Endothelial cell of umbilical vein (primary cell): ENCODE measurements at regions not wholly inside any gene's neighbourhood (a gene's known extent, or its start where the extent isn't known, plus 50 kb on each side); places are given as distances from the start of the nearest gene placed in this dataset.

Experiments used
- BruUV-seq: library from RNA; stranded (reverse); fragments of 400-500 nt; replicated peaks from 2 replicates; lab custom pipeline; 2021; lab: Mats Ljungman, UMichigan
- CTCF ChIA-PET: fragments of 300-600, 350-600 bp; sonication (Branson Sonifier 250); formaldehyde crosslinking; loops from one replicate; lab custom pipeline; 2021; ENCODE audit warnings: antibody characterized with exemption, inconsistent platforms; lab: Charles Lee
- POLR2A ChIA-PET: fragments of 300-600, 350-600 bp; sonication (Branson Sonifier 250); formaldehyde crosslinking; loops from one replicate; lab custom pipeline; 2021; ENCODE audit warnings: antibody characterized with exemption, inconsistent platforms; lab: Charles Lee
- DNase-seq: peaks from one replicate; pipeline ENCODE4 v3.0.0-alpha.2; 2011; ENCODE audit warnings: low read depth, low spot score
- FAIRE-seq: peaks from 2 replicates; lab custom pipeline; 2011; peaks lifted over from hg19 to GRCh38; lab: Jason Lieb, UNC
- H2AFZ ChIP-seq: 2 replicates; pipeline ENCODE4 v1.6.0; 2012; ENCODE audit warnings: low read depth, low read length, control low read depth, inconsistent platforms
- H3K27ac ChIP-seq: 2 replicates; pipeline ENCODE4 v1.5.1; 2011; ENCODE audit warnings: low read depth, mild to moderate bottlenecking, control low read depth, low read length, moderate library complexity; ENCODE audit not compliant: insufficient read depth
- H3K27me3 ChIP-seq, 2 experiments: 2 replicates each; pipeline versions ENCODE4 v1.6.0 to v1.6.1; 2011; ENCODE audit warnings: low read length in 2 of 2, mixed read lengths in 1 of 2; ENCODE audit not compliant: control insufficient read depth in 2 of 2, insufficient read depth in 2 of 2
- H3K36me3 ChIP-seq, 2 experiments: 2 replicates in 1 of 2; 3 replicates in 1 of 2; pipeline ENCODE4 v1.5.1; 2011; ENCODE audit warnings: low read length in 2 of 2, mild to moderate bottlenecking in 1 of 2, moderate library complexity in 1 of 2; ENCODE audit not compliant: control insufficient read depth in 2 of 2, insufficient read depth in 2 of 2; ENCODE audit errors: extremely low read depth in 1 of 2
- H3K4me1 ChIP-seq: 3 replicates; pipeline ENCODE4 v1.5.1; 2011; ENCODE audit warnings: mild to moderate bottlenecking, low read length; ENCODE audit not compliant: control insufficient read depth, insufficient read depth; ENCODE audit errors: extremely low read depth
- H3K4me2 ChIP-seq: 2 replicates; pipeline ENCODE4 v1.6.1; 2011; ENCODE audit warnings: low read length, control low read depth, mixed read lengths; ENCODE audit not compliant: insufficient read depth
- H3K4me3 ChIP-seq, 3 experiments: fragments of 200-600 bp in 1 of 3; sonication (generic), shearing (Covaris generic) in 1 of 3; replicated peaks in 1 of 3; 2 replicates each; pipeline ENCODE4 v1.5.1; 2011 to 2016; ENCODE audit warnings: control low read depth in 3 of 3, low read length in 3 of 3, mild to moderate bottlenecking in 2 of 3, inconsistent platforms in 1 of 3, low read depth in 1 of 3, moderate library complexity in 1 of 3; ENCODE audit not compliant: insufficient read depth in 1 of 3
- H3K79me2 ChIP-seq: 2 replicates; pipeline ENCODE4 v1.6.0; 2012; ENCODE audit warnings: low read length, inconsistent platforms; ENCODE audit not compliant: control insufficient read depth, insufficient read depth
- H3K9ac ChIP-seq: replicated peaks from 2 replicates; pipeline ENCODE3; 2011; ENCODE audit warnings: low read length, control low read depth; ENCODE audit not compliant: insufficient read depth; ENCODE audit errors: extremely low read depth
- H3K9me1 ChIP-seq: replicated peaks from 3 replicates; pipeline ENCODE4 v1.6.0; 2011; ENCODE audit warnings: mild to moderate bottlenecking, low read length; ENCODE audit not compliant: control insufficient read depth, insufficient read depth; ENCODE audit errors: extremely low read depth
- H3K9me3 ChIP-seq: replicated peaks from 2 replicates; pipeline ENCODE4 v1.5.1; 2012; ENCODE audit warnings: low read length, inconsistent platforms; ENCODE audit not compliant: control insufficient read depth, insufficient read depth
- H4K20me1 ChIP-seq: replicated peaks from 2 replicates; pipeline ENCODE3; 2011; ENCODE audit warnings: mild to moderate bottlenecking, low read length; ENCODE audit not compliant: control insufficient read depth, insufficient read depth; ENCODE audit errors: extremely low read depth
- EZH2 ChIP-seq: IDR thresholded peaks from 2 replicates; pipeline ENCODE4 v1.6.1; 2012; ENCODE audit warnings: borderline replicate concordance, low read depth, mild to moderate bottlenecking, moderate library complexity, low read length, inconsistent platforms; ENCODE audit not compliant: severe bottlenecking
- FOS ChIP-seq: IDR thresholded peaks from 2 replicates; pipeline ENCODE4 v1.6.1; 2011; ENCODE audit warnings: mild to moderate bottlenecking, low read length, moderate library complexity, borderline replicate concordance; ENCODE audit not compliant: insufficient read depth
- GATA2 ChIP-seq: IDR thresholded peaks from 2 replicates; pipeline ENCODE4 v1.7.0; 2011; ENCODE audit warnings: low read depth, mild to moderate bottlenecking, moderate library complexity, mixed read lengths, low read length; ENCODE audit not compliant: insufficient read length, insufficient read depth
- JUN ChIP-seq: IDR thresholded peaks from 2 replicates; pipeline ENCODE4 v1.6.1; 2011; ENCODE audit warnings: borderline replicate concordance, low read depth; ENCODE audit not compliant: insufficient read length, insufficient read depth
- MYC ChIP-seq: IDR thresholded peaks from one replicate; pipeline ENCODE4 v1.6.1; 2011; ENCODE audit warnings: mild to moderate bottlenecking, low read depth, low read length
- POLR2A ChIP-seq: IDR thresholded peaks from 2 replicates; pipeline ENCODE4 v1.6.1; 2012; ENCODE audit warnings: low read depth, mild to moderate bottlenecking, control low read depth, low read length
- POLR2AphosphoS5 ChIP-seq: IDR thresholded peaks from 2 replicates; pipeline ENCODE4 v1.6.1; 2012; ENCODE audit warnings: low read depth, mild to moderate bottlenecking, control low read depth, low read length, moderate library complexity; ENCODE audit not compliant: insufficient read depth
- dilution Hi-C: fragments of 300-500 bp; cut with MboI; formaldehyde crosslinking; loops from one replicate; pipeline ENCODE4 v1.15.0; 2019; ENCODE audit warnings: low sequenced_read_pairs; ENCODE audit not compliant: extremely low pct_ligation_motif_present
- intact Hi-C: fragments of 100-400 bp; cut with micrococcal nuclease; formaldehyde crosslinking; loops from one replicate; pipeline ENCODE4 v1.10.0; 2022
- TF ChIP-seq, protein P1 (sequence below): IDR thresholded peaks from 2 replicates; pipeline ENCODE4 v1.6.1; 2011; ENCODE audit not compliant: insufficient read depth, insufficient read length
- TF ChIP-seq, protein P2 (sequence below), 2 donors: IDR thresholded peaks; 1 replicate in 1 of 2; 2 replicates in 1 of 2; pipeline ENCODE4 v1.5.1; 2011; ENCODE audit warnings: low read length in 2 of 2, mild to moderate bottlenecking in 2 of 2, moderate library complexity in 2 of 2, control low read depth in 1 of 2, inconsistent platforms in 1 of 2, low read depth in 1 of 2; ENCODE audit not compliant: insufficient read depth in 1 of 2; ENCODE audit errors: extremely low read depth in 1 of 2

DNA sequence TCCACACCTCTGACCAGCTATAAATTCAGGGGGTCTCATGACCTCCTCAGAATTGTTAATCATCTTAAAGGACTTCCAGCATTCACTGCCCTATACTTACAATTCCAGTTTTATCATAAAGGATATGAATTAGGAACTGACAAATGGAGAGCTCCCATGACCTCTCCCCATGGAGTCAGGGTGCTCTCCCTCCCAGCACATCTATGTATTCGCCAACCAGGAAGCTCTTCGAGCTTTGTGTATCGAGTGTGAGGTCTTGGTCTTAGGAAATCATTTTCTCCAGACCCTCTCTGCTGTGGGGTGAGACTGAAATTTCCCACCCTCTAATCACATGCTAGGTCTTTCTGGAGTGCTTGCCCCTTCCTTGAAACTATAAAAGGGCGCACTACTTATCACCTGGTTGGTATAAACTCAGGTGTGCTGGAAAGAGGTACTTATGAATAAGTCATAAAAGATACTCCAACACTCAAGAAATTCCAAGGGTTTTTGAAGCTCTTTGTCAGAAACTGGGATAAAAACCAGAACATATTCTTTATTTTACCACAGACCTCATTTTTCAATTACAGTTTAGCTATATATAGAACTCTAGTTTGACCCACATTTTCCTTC is 238.4 kb upstream of the OPRM1 start:
- H3K4me3 ChIP-seq, result no peak overlapping the region
- intact Hi-C loops, result no loop called here
- DNase-seq (no peak), FAIRE-seq (no peak)
- POLR2A ChIA-PET, result no interaction called here
- no peak overlapping the region for H2AFZ ChIP-seq
- TF ChIP-seq MYC, result no peak
- no peak overlapping the region for H3K4me2 ChIP-seq
- H3K36me3 ChIP-seq, result no peaks in the 10 kb centered on the region
- no peak overlapping the region for H3K27ac ChIP-seq
- CTCF ChIA-PET, result no interaction called here
- dilution Hi-C loops, result no loop called here
- no peaks in the 10 kb centered on the region for H3K9me3 ChIP-seq
- no peaks in the 10 kb centered on the region for H3K79me2 ChIP-seq
- no peak overlapping the region for H3K9ac ChIP-seq
- H3K4me1 ChIP-seq, result no peaks in the 10 kb centered on the region
- BruUV-seq, result no TSS peak
- no peaks in the 10 kb centered on the region for H3K27me3 ChIP-seq
- no peaks in the 10 kb centered on the region for H3K9me1 ChIP-seq
- no peaks in the 10 kb centered on the region for H4K20me1 ChIP-seq

- Histone ChIP-seq H3K27me3 (no peaks in the 10 kb centered on the region), H3K9me1 (no peaks in the 10 kb centered on the region), H2AFZ (no peak overlapping the region), H3K9me3 (no peaks in the 10 kb centered on the region), H4K20me1 (no peaks in the 10 kb centered on the region), H3K9ac (no peak overlapping the region), H3K79me2 (no peaks in the 10 kb centered on the region), H3K4me2 (no peak overlapping the region), H3K4me3 (no peak overlapping the region), H3K4me1 (no peaks in the 10 kb centered on the region), H3K27ac (no peak overlapping the region), H3K36me3 (no peaks in the 10 kb centered on the region)
- ChIA-PET POLR2A (no interaction called here), CTCF (no interaction called here)
- DNase-seq, result no peak
- no TSS peak for BruUV-seq
- intact Hi-C loops (no loop called here), dilution Hi-C loops (no loop called here)
- FAIRE-seq, result no peak
- TF ChIP-seq MYC (no peak), POLR2A (no peak), POLR2AphosphoS5 (no peak), FOS (no peak), JUN (no peak), EZH2 (no peak), GATA2 (no peak)
- TF ChIP-seq, protein P1, sequence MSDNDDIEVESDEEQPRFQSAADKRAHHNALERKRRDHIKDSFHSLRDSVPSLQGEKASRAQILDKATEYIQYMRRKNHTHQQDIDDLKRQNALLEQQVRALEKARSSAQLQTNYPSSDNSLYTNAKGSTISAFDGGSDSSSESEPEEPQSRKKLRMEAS, result no peak
- TF ChIP-seq, protein P2, sequence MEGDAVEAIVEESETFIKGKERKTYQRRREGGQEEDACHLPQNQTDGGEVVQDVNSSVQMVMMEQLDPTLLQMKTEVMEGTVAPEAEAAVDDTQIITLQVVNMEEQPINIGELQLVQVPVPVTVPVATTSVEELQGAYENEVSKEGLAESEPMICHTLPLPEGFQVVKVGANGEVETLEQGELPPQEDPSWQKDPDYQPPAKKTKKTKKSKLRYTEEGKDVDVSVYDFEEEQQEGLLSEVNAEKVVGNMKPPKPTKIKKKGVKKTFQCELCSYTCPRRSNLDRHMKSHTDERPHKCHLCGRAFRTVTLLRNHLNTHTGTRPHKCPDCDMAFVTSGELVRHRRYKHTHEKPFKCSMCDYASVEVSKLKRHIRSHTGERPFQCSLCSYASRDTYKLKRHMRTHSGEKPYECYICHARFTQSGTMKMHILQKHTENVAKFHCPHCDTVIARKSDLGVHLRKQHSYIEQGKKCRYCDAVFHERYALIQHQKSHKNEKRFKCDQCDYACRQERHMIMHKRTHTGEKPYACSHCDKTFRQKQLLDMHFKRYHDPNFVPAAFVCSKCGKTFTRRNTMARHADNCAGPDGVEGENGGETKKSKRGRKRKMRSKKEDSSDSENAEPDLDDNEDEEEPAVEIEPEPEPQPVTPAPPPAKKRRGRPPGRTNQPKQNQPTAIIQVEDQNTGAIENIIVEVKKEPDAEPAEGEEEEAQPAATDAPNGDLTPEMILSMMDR (IDR thresholded peaks at IDR 0.05; ENCODE audit: extremely low read depth in 1 of 2, insufficient read depth in 1 of 2, low read depth in 1 of 2, low read length in 2 of 2), result no peak
These were observed 248.1 kb upstream of the OPRM1 start for GRCh38 chr6:153790876-153791473.
